Activated naive CD8-positive, alpha-beta T cell treated with anti-CD3 and anti-CD28 coated beads for 36 hours (primary cell): ENCODE measurements at regions not wholly inside any gene's neighbourhood (a gene's known extent, or its start where the extent isn't known, plus 50 kb on each side); places are given as distances from the start of the nearest gene placed in this dataset.
"Not testable (repeated sequence)": the region's sequence is repeated elsewhere in the genome, so short reads cannot be mapped to it uniquely, and the experiment has no call there.

Source experiments
- DNase-seq: peaks from one replicate; pipeline ENCODE4 v3.0.0; 2021
- H3K27ac Mint-ChIP-seq: one replicate; pipeline ENCODE4 v1.8.0; 2022; ENCODE audit warnings: mild to moderate bottlenecking, moderate library complexity, mixed read lengths
- H3K27me3 Mint-ChIP-seq: one replicate; pipeline ENCODE4 v1.8.0; 2022; ENCODE audit warnings: mild to moderate bottlenecking, mixed read lengths
- H3K36me3 Mint-ChIP-seq: one replicate; pipeline ENCODE4 v1.8.0; 2021; ENCODE audit warnings: mild to moderate bottlenecking, mixed read lengths
- H3K4me1 Mint-ChIP-seq: one replicate; pipeline ENCODE4 v1.8.0; 2021; ENCODE audit warnings: mixed read lengths
- H3K4me3 Mint-ChIP-seq: one replicate; pipeline ENCODE4 v1.8.0; 2022; ENCODE audit warnings: mild to moderate bottlenecking, moderate library complexity, mixed read lengths
- H3K9me3 Mint-ChIP-seq: one replicate; pipeline ENCODE4 v1.8.0; 2022; ENCODE audit warnings: mixed read lengths

GRCh38 chr4:175282407-175282806 lies 364.2 kb downstream of the ADAM29 start:
- H3K4me3 Mint-ChIP-seq, result no peak overlapping the region
- H3K36me3 Mint-ChIP-seq, result no peaks in the 10 kb centered on the region
- no peak for DNase-seq
- H3K27ac Mint-ChIP-seq, result no peak overlapping the region
- no peaks in the 10 kb centered on the region for H3K27me3 Mint-ChIP-seq
- H3K9me3 Mint-ChIP-seq, result peaks cover 2% of the 10 kb centered on the region
- no peaks in the 10 kb centered on the region for H3K4me1 Mint-ChIP-seq

- Mint-ChIP-seq H3K4me3 (no peak overlapping the region), H3K4me1 (no peaks in the 10 kb centered on the region)
Observed at GRCh38 chr4:175290401-175290800, 372.2 kb downstream of the ADAM29 start.

GRCh38 chr4:175297965-175298565 lies 379.9 kb downstream of the ADAM29 start:
- Mint-ChIP-seq H3K27me3 (no peaks in the 10 kb centered on the region), H3K4me3 (no peak overlapping the region), H3K4me1 (no peaks in the 10 kb centered on the region), H3K9me3 (peaks cover 2% of the 10 kb centered on the region), H3K36me3 (no peaks in the 10 kb centered on the region), H3K27ac (no peak overlapping the region)
- DNase-seq, result no peak

More at GRCh38 chr4:175290401-175290800, 372.2 kb downstream of the ADAM29 start:
- H3K36me3 Mint-ChIP-seq, result no peaks in the 10 kb centered on the region
- DNase-seq, result no peak
- H3K9me3 Mint-ChIP-seq, result peaks cover 4% of the 10 kb centered on the region
- no peak overlapping the region for H3K27ac Mint-ChIP-seq
- H3K27me3 Mint-ChIP-seq, result no peaks in the 10 kb centered on the region

- DNase-seq, result no peak
- H3K4me3 Mint-ChIP-seq, result no peak overlapping the region
- H3K9me3 Mint-ChIP-seq, result peaks cover 2% of the 10 kb centered on the region
- H3K27me3 Mint-ChIP-seq, result no peaks in the 10 kb centered on the region
- H3K27ac Mint-ChIP-seq, result no peak overlapping the region
- H3K36me3 Mint-ChIP-seq, result no peaks in the 10 kb centered on the region
- no peaks in the 10 kb centered on the region for H3K4me1 Mint-ChIP-seq
Observed at GRCh38 chr4:175306436-175306835, 388.3 kb downstream of the ADAM29 start.

- DNase-seq, result no peak
- no peaks in the 10 kb centered on the region for H3K27me3 Mint-ChIP-seq
- no peaks in the 10 kb centered on the region for H3K9me3 Mint-ChIP-seq
Observed at GRCh38 chr4:175307326-175307725, 389.2 kb downstream of the ADAM29 start.

GRCh38 chr4:175308236-175308635 lies 390.1 kb downstream of the ADAM29 start:
- H3K9me3 Mint-ChIP-seq, result no peaks in the 10 kb centered on the region
- no peak overlapping the region for H3K4me3 Mint-ChIP-seq
- no peak overlapping the region for H3K27ac Mint-ChIP-seq
- no peaks in the 10 kb centered on the region for H3K4me1 Mint-ChIP-seq
- no peaks in the 10 kb centered on the region for H3K27me3 Mint-ChIP-seq
- DNase-seq, result no peak
- no peaks in the 10 kb centered on the region for H3K36me3 Mint-ChIP-seq

More at GRCh38 chr4:175307326-175307725, 389.2 kb downstream of the ADAM29 start:
- H3K4me1 Mint-ChIP-seq, result no peaks in the 10 kb centered on the region
- H3K36me3 Mint-ChIP-seq, result no peaks in the 10 kb centered on the region
- H3K27ac Mint-ChIP-seq, result no peak overlapping the region
- no peak overlapping the region for H3K4me3 Mint-ChIP-seq

- H3K4me3 Mint-ChIP-seq, result no peak overlapping the region
- no peak for DNase-seq
- H3K36me3 Mint-ChIP-seq, result no peaks in the 10 kb centered on the region
- H3K27ac Mint-ChIP-seq, result peak overlapping the region; percentile 49
- no peaks in the 10 kb centered on the region for H3K4me1 Mint-ChIP-seq
- H3K9me3 Mint-ChIP-seq, result no peaks in the 10 kb centered on the region
- no peaks in the 10 kb centered on the region for H3K27me3 Mint-ChIP-seq
Observed at GRCh38 chr4:175309041-175309440, 390.9 kb downstream of the ADAM29 start.

GRCh38 chr4:175325230-175325629 lies 407.1 kb downstream of the ADAM29 start:
- H3K27ac Mint-ChIP-seq, result no peak overlapping the region
- no peak for DNase-seq
- no peaks in the 10 kb centered on the region for H3K27me3 Mint-ChIP-seq
- no peaks in the 10 kb centered on the region for H3K9me3 Mint-ChIP-seq
- no peak overlapping the region for H3K4me3 Mint-ChIP-seq
- no peaks in the 10 kb centered on the region for H3K4me1 Mint-ChIP-seq
- no peaks in the 10 kb centered on the region for H3K36me3 Mint-ChIP-seq

GRCh38 chr4:175326796-175327195 lies 408.6 kb downstream of the ADAM29 start:
- DNase-seq, result no peak
- no peak overlapping the region for H3K27ac Mint-ChIP-seq
- H3K27me3 Mint-ChIP-seq, result no peaks in the 10 kb centered on the region
- no peaks in the 10 kb centered on the region for H3K4me1 Mint-ChIP-seq
- H3K4me3 Mint-ChIP-seq, result no peak overlapping the region
- H3K9me3 Mint-ChIP-seq, result no peaks in the 10 kb centered on the region
- H3K36me3 Mint-ChIP-seq, result no peaks in the 10 kb centered on the region

GRCh38 chr4:175330236-175330635 lies 412.1 kb downstream of the ADAM29 start:
- no peak overlapping the region for H3K27ac Mint-ChIP-seq
- no peak overlapping the region for H3K4me3 Mint-ChIP-seq
- no peak for DNase-seq
- no peaks in the 10 kb centered on the region for H3K27me3 Mint-ChIP-seq
- no peaks in the 10 kb centered on the region for H3K36me3 Mint-ChIP-seq
- no peaks in the 10 kb centered on the region for H3K9me3 Mint-ChIP-seq
- H3K4me1 Mint-ChIP-seq, result no peaks in the 10 kb centered on the region

GRCh38 chr4:175330652-175331051 lies 412.5 kb downstream of the ADAM29 start:
- H3K27ac Mint-ChIP-seq, result no peak overlapping the region
- H3K4me1 Mint-ChIP-seq, result no peaks in the 10 kb centered on the region
- no peak for DNase-seq
- H3K27me3 Mint-ChIP-seq, result no peaks in the 10 kb centered on the region
- H3K36me3 Mint-ChIP-seq, result no peaks in the 10 kb centered on the region
- H3K9me3 Mint-ChIP-seq, result no peaks in the 10 kb centered on the region
- no peak overlapping the region for H3K4me3 Mint-ChIP-seq

- no peak for DNase-seq
- Mint-ChIP-seq H3K27ac (no peak overlapping the region), H3K4me3 (no peak overlapping the region), H3K9me3 (no peaks in the 10 kb centered on the region), H3K36me3 (no peaks in the 10 kb centered on the region), H3K27me3 (no peaks in the 10 kb centered on the region), H3K4me1 (no peaks in the 10 kb centered on the region)
Observed at GRCh38 chr4:175335331-175335730, 417.2 kb downstream of the ADAM29 start.

GRCh38 chr4:175336570-175336969 lies 418.4 kb downstream of the ADAM29 start:
- not testable (repeated sequence) for H3K4me1 Mint-ChIP-seq, H3K4me3 Mint-ChIP-seq, H3K27ac Mint-ChIP-seq, DNase-seq, H3K27me3 Mint-ChIP-seq, H3K36me3 Mint-ChIP-seq, H3K9me3 Mint-ChIP-seq

- Mint-ChIP-seq H3K36me3 (no peaks in the 10 kb centered on the region), H3K4me1 (no peaks in the 10 kb centered on the region), H3K9me3 (peaks cover 4% of the 10 kb centered on the region), H3K27ac (no peak overlapping the region), H3K27me3 (no peaks in the 10 kb centered on the region), H3K4me3 (no peak overlapping the region)
- no peak for DNase-seq
Observed at GRCh38 chr4:175339100-175339707, 421.0 kb downstream of the ADAM29 start.

GRCh38 chr4:175341203-175341755 lies 423.1 kb downstream of the ADAM29 start:
- H3K4me3 Mint-ChIP-seq, result no peak overlapping the region
- DNase-seq, result no peak
- no peaks in the 10 kb centered on the region for H3K27me3 Mint-ChIP-seq
- no peaks in the 10 kb centered on the region for H3K4me1 Mint-ChIP-seq
- peaks cover 6% of the 10 kb centered on the region for H3K9me3 Mint-ChIP-seq
- H3K36me3 Mint-ChIP-seq, result no peaks in the 10 kb centered on the region
- no peak overlapping the region for H3K27ac Mint-ChIP-seq

GRCh38 chr4:175346376-175346775 lies 428.2 kb downstream of the ADAM29 start:
- Mint-ChIP-seq H3K4me1 (no peaks in the 10 kb centered on the region), H3K9me3 (peaks cover 7% of the 10 kb centered on the region), H3K4me3 (no peak overlapping the region), H3K36me3 (no peaks in the 10 kb centered on the region), H3K27ac (no peak overlapping the region), H3K27me3 (no peaks in the 10 kb centered on the region)
- no peak for DNase-seq
